ENCODE measurements at regions not wholly inside any gene's neighbourhood (a gene's known extent, or its start where the extent isn't known, plus 50 kb on each side); places are given as distances from the start of the nearest gene placed in this dataset.

GRCh38 chr6:118744261-118744941 is 93.0 kb upstream of the CEP85L start:
- TF ChIP-seq, protein P1, sequence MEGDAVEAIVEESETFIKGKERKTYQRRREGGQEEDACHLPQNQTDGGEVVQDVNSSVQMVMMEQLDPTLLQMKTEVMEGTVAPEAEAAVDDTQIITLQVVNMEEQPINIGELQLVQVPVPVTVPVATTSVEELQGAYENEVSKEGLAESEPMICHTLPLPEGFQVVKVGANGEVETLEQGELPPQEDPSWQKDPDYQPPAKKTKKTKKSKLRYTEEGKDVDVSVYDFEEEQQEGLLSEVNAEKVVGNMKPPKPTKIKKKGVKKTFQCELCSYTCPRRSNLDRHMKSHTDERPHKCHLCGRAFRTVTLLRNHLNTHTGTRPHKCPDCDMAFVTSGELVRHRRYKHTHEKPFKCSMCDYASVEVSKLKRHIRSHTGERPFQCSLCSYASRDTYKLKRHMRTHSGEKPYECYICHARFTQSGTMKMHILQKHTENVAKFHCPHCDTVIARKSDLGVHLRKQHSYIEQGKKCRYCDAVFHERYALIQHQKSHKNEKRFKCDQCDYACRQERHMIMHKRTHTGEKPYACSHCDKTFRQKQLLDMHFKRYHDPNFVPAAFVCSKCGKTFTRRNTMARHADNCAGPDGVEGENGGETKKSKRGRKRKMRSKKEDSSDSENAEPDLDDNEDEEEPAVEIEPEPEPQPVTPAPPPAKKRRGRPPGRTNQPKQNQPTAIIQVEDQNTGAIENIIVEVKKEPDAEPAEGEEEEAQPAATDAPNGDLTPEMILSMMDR (IDR thresholded peaks at IDR 0.05), result no peak
- TF ChIP-seq POLR2A (IDR thresholded peaks at IDR 0.05), result no peak
